IMR-90 (cell line): ENCODE measurements at regions not wholly inside any gene's neighbourhood (a gene's known extent, or its start where the extent isn't known, plus 50 kb on each side); places are given as distances from the start of the nearest gene placed in this dataset.

ENCODE experiments used
- ATAC-seq: fragments of 200-7000 bp; cut with Tn5 transposase; 2 replicates; pipeline ENCODE4 v1.9.1; 2020; ENCODE audit warnings: low read depth, mild to moderate bottlenecking, moderate library complexity
- BruUV-seq: library from RNA; stranded (reverse); fragments of 400-500 nt; replicated peaks from 2 replicates; lab custom pipeline; 2021; lab: Mats Ljungman, UMichigan
- CTCF ChIA-PET: fragments of 300-600 bp; formaldehyde crosslinking; extraction: SDS; loops from one replicate; lab custom pipeline; 2021; ENCODE audit warnings: antibody characterized with exemption; lab: Yijun Ruan, JAX
- POLR2A ChIA-PET: fragments of 300-600 bp; sonication (Branson Sonifier 250); formaldehyde crosslinking; loops from one replicate; lab custom pipeline; 2022; ENCODE audit warnings: antibody characterized with exemption; ENCODE audit not compliant: unreplicated experiment; lab: Charles Lee
- DNase-seq: peaks from one replicate; pipeline ENCODE4 v3.0.0; 2013
- H2AFZ ChIP-seq: replicated peaks from 2 replicates; pipeline ENCODE3; 2013; ENCODE audit warnings: low read length, mild to moderate bottlenecking; ENCODE audit not compliant: poor library complexity
- H2AK5ac ChIP-seq: 2 replicates; pipeline ENCODE4 v1.6.1; 2013; ENCODE audit warnings: low read depth, low read length, inconsistent platforms
- H2AK9ac ChIP-seq: replicated peaks from 2 replicates; pipeline ENCODE3; 2013; ENCODE audit warnings: mild to moderate bottlenecking, low read depth, low read length, moderate library complexity; ENCODE audit not compliant: poor library complexity
- H2BK120ac ChIP-seq: 2 replicates; pipeline ENCODE4 v1.6.1; 2013; ENCODE audit warnings: low read depth, low read length, inconsistent platforms
- H2BK15ac ChIP-seq: 3 replicates; pipeline ENCODE4 v1.6.1; 2013; ENCODE audit warnings: low read depth, low read length, inconsistent platforms
- H2BK20ac ChIP-seq: 2 replicates; pipeline ENCODE4 v1.6.1; 2013; ENCODE audit warnings: low read depth, mild to moderate bottlenecking, inconsistent platforms, low read length, moderate library complexity
- H2BK5ac ChIP-seq: 2 replicates; pipeline ENCODE4 v1.6.1; 2013; ENCODE audit warnings: mild to moderate bottlenecking, low read depth, low read length, inconsistent platforms; ENCODE audit not compliant: poor library complexity, severe bottlenecking
- H3K14ac ChIP-seq: replicated peaks from 2 replicates; pipeline ENCODE4 v1.6.1; 2013; ENCODE audit warnings: low read depth, low read length, inconsistent platforms
- H3K18ac ChIP-seq: 2 replicates; pipeline ENCODE4 v1.6.1; 2013; ENCODE audit warnings: low read depth, low read length, control low read depth
- H3K23ac ChIP-seq: 2 replicates; pipeline ENCODE4 v1.6.1; 2013; ENCODE audit warnings: low read depth, low read length, inconsistent platforms
- H3K27ac ChIP-seq: 2 replicates; pipeline ENCODE4 v1.5.1; 2013; ENCODE audit warnings: mild to moderate bottlenecking, control low read depth, low read length; ENCODE audit not compliant: insufficient read depth
- H3K27me3 ChIP-seq: 2 replicates; pipeline ENCODE4 v1.6.1; 2013; ENCODE audit warnings: low read length; ENCODE audit not compliant: control insufficient read depth, insufficient read depth
- H3K36me3 ChIP-seq: 2 replicates; pipeline ENCODE4 v1.6.1; 2013; ENCODE audit warnings: low read length, mixed read lengths; ENCODE audit not compliant: control insufficient read depth, insufficient read depth
- H3K4ac ChIP-seq: 2 replicates; pipeline ENCODE4 v1.6.1; 2013; ENCODE audit warnings: low read depth, low read length, inconsistent platforms
- H3K4me1 ChIP-seq: 2 replicates; pipeline ENCODE4 v1.6.1; 2013; ENCODE audit warnings: low read length, mixed read lengths; ENCODE audit not compliant: control insufficient read depth, insufficient read depth
- H3K4me2 ChIP-seq: 2 replicates; pipeline ENCODE4 v1.6.1; 2013; ENCODE audit warnings: low read depth, mild to moderate bottlenecking, control low read depth, low read length, moderate library complexity
- H3K4me3 ChIP-seq: 2 replicates; pipeline ENCODE4 v1.5.1; 2013; ENCODE audit warnings: low read depth, mild to moderate bottlenecking, control low read depth, low read length, moderate library complexity; ENCODE audit not compliant: insufficient read depth
- H3K56ac ChIP-seq: 2 replicates; pipeline ENCODE4 v1.6.1; 2013; ENCODE audit warnings: low read length, inconsistent platforms; ENCODE audit not compliant: insufficient read depth; ENCODE audit errors: extremely low read depth
- H3K79me1 ChIP-seq, 2 experiments: 2 replicates each; pipeline ENCODE4 v1.6.1; 2013; ENCODE audit warnings: low read length in 2 of 2, inconsistent platforms in 1 of 2, low read depth in 1 of 2
- H3K9ac ChIP-seq: 2 replicates; pipeline ENCODE4 v1.6.1; 2013; ENCODE audit warnings: low read depth, low read length, control low read depth
- H3K9me1 ChIP-seq: 2 replicates; pipeline ENCODE4 v1.6.1; 2013; ENCODE audit warnings: low read length, inconsistent platforms; ENCODE audit not compliant: insufficient read depth
- H3K9me3 ChIP-seq: 2 replicates; pipeline ENCODE4 v1.6.1; 2013; ENCODE audit warnings: low read length; ENCODE audit not compliant: control insufficient read depth, insufficient read depth
- H4K20me1 ChIP-seq: 2 replicates; pipeline ENCODE4 v1.6.1; 2013; ENCODE audit warnings: low read length, inconsistent platforms; ENCODE audit not compliant: insufficient read depth
- H4K5ac ChIP-seq: 2 replicates; pipeline ENCODE4 v1.6.1; 2013; ENCODE audit warnings: mild to moderate bottlenecking, low read depth, low read length, control low read depth
- H4K8ac ChIP-seq, 2 experiments: 2 replicates each; pipeline ENCODE4 v1.6.1; 2013; ENCODE audit warnings: low read depth in 2 of 2, low read length in 2 of 2, control low read depth in 1 of 2, inconsistent platforms in 1 of 2
- H4K91ac ChIP-seq: 2 replicates; pipeline ENCODE4 v1.6.1; 2013; ENCODE audit warnings: low read depth, low read length, inconsistent platforms; ENCODE audit not compliant: insufficient read depth
- NFE2L2 ChIP-seq: fragments of 150-350 bp; IDR thresholded peaks from 2 replicates; pipeline ENCODE4 v1.6.1; 2016; ENCODE audit warnings: low read depth, mild to moderate bottlenecking, low read length
- WGBS, 2 experiments: methylation state at CpG; one replicate each; pipeline versions ENCODE4 v1.1.5 to v1.1.7; 2013; ENCODE audit warnings: missing lambda C conversion rate in 2 of 2; ENCODE audit not compliant: insufficient read length in 1 of 2; ENCODE audit errors: extremely low coverage in 2 of 2; 5-methylcytosine and 5-hydroxymethylcytosine counted together
- dilution Hi-C: fragments of 300-500 bp; cut with HindIII; formaldehyde crosslinking; loops from one replicate; pipeline ENCODE4 v1.14.3; 2018; ENCODE audit warnings: low sequenced_read_pairs; ENCODE audit not compliant: unreplicated experiment
- in situ Hi-C: fragments of 300-500 bp; cut with MboI; formaldehyde crosslinking; loops from 3 replicates; pipeline ENCODE4 v1.14.3; 2019; ENCODE audit warnings: low sequenced_read_pairs, inconsistent platforms, mixed read lengths
- intact Hi-C: fragments of 100-400 bp; cut with micrococcal nuclease; formaldehyde crosslinking; loops from 2 replicates; pipeline ENCODE4 v1.10.0; 2022

DNA sequence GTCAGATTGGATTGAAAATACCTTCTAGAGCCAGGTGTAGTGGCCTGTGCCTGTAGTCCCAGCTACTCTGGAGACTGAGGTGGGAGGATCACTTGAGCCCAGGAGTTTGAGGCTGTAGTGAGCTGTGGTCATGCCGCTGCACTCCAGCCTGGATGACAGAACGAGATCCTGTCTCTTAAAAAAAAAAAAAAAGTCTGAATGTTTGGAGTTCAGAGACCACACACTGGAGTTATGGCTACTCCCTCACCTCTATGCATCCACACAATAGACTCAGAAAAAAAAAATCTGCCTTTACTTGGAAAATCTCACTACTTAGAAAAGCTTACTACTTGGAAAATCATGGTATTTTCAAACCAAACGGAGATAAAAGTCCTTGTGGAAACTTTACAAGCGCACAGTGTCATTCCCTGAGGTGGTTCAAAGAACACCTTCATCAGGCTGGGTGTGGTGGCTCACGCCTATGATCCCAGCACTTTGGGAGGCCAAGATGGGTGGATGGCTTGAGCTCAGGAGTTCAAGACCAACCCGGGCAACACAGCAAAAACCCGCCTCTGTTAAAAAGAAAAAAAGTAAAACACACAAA lies 63.9 kb upstream of the PICALM start:
- TF ChIP-seq NFE2L2 = no peak
- dilution Hi-C loops (no loop called here), intact Hi-C loops (no loop called here), in situ Hi-C loops (no loop called here)
- H2BK5ac ChIP-seq = no peak overlapping the region
- no peak overlapping the region for H2BK15ac ChIP-seq
- no peaks in the 10 kb centered on the region for H3K79me1 ChIP-seq
- H3K27ac ChIP-seq = no peak overlapping the region
- WGBS, 2 experiments = 100% methylated on average over 2 of the region's 7 CpGs; no CpG with 5 or more reads in 1 of the 2 experiments
- H2BK120ac ChIP-seq = no peak overlapping the region
- H2BK20ac ChIP-seq = no peak overlapping the region
- peaks cover 4% of the 10 kb centered on the region for H3K4me1 ChIP-seq
- DNase-seq = no peak
- H3K36me3 ChIP-seq = no peaks in the 10 kb centered on the region
- H2AFZ ChIP-seq = no peak overlapping the region
- no TSS peak for BruUV-seq
- no peak overlapping the region for H3K18ac ChIP-seq
- no peak overlapping the region for H2AK5ac ChIP-seq
- no peak overlapping the region for H3K56ac ChIP-seq
- H2AK9ac ChIP-seq = no peak overlapping the region
- H4K8ac ChIP-seq = no peak overlapping the region
- no peaks in the 10 kb centered on the region for H3K9me3 ChIP-seq
- no peak for ATAC-seq
- H4K20me1 ChIP-seq = no peaks in the 10 kb centered on the region
- H3K9me1 ChIP-seq = peaks cover 3% of the 10 kb centered on the region; the same call in 1 of the 2 replicates
- no peak overlapping the region for H3K4ac ChIP-seq
- POLR2A ChIA-PET = interaction anchor here (0.7 kb wide), 1 partner anchor 198 kb away, joined by 3 read pairs; no protein-coding TSS in a partner anchor
- H3K4me3 ChIP-seq = no peak overlapping the region
- CTCF ChIA-PET = interaction anchor here (0.6 kb wide), 2 partner anchors 226 to 1655 kb away, joined by 3 to 5 read pairs; no protein-coding TSS in a partner anchor
- H4K5ac ChIP-seq = no peak overlapping the region
- no peak overlapping the region for H3K23ac ChIP-seq
- no peaks in the 10 kb centered on the region for H3K27me3 ChIP-seq
- no peak overlapping the region for H3K14ac ChIP-seq
- no peak overlapping the region for H4K91ac ChIP-seq
- no peak overlapping the region for H3K9ac ChIP-seq
- H3K4me2 ChIP-seq = no peak overlapping the region
